ENCODE measurements at regions not wholly inside any gene's neighbourhood (a gene's known extent, or its start where the extent isn't known, plus 50 kb on each side); places are given as distances from the start of the nearest gene placed in this dataset.

GRCh38 chr9:108708448-108708847, 147.3 kb downstream of the ACTL7B start:
- TF ChIP-seq CTCF (IDR thresholded peaks at IDR 0.05) (no peak), POLR2A (IDR thresholded peaks at IDR 0.05) (no peak)
